ENCODE measurements at regions not wholly inside any gene's neighbourhood (a gene's known extent, or its start where the extent isn't known, plus 50 kb on each side); places are given as distances from the start of the nearest gene placed in this dataset.

GRCh38 chr5:8176101-8176693, 307.2 kb downstream of the MTRR start:
- no peak for TF ChIP-seq POLR2A (IDR thresholded peaks at IDR 0.05; ENCODE audit: low read length)
- no peak for TF ChIP-seq GATA1 (IDR thresholded peaks at IDR 0.05; ENCODE audit: low read depth, low read length)
